HG03432 (cell line): ENCODE measurements at regions not wholly inside any gene's neighbourhood (a gene's known extent, or its start where the extent isn't known, plus 50 kb on each side); places are given as distances from the start of the nearest gene placed in this dataset.

ENCODE experiments used
- ATAC-seq: cut with Tn5 transposase; IDR thresholded peaks from one replicate; pipeline ENCODE4 v1.9.1; 2021; ENCODE audit warnings: mild to moderate bottlenecking, moderate library complexity; ENCODE audit not compliant: unreplicated experiment

GRCh38 chr4:116453127-116453526, 632.2 kb downstream of the TRAM1L1 start:
- no peak for ATAC-seq

GRCh38 chr4:116449764-116450163, 635.6 kb downstream of the TRAM1L1 start:
- ATAC-seq = no peak

GRCh38 chr4:116444117-116444516, 641.3 kb downstream of the TRAM1L1 start:
- ATAC-seq = no peak

GRCh38 chr4:116438981-116439729, 646.2 kb downstream of the TRAM1L1 start:
- no peak for ATAC-seq

GRCh38 chr4:116438417-116438816, 647.0 kb downstream of the TRAM1L1 start:
- no peak for ATAC-seq

GRCh38 chr4:116427666-116428065, 657.7 kb downstream of the TRAM1L1 start:
- ATAC-seq = no peak

- ATAC-seq = no peak
Observed at GRCh38 chr4:116413222-116413621, 672.2 kb downstream of the TRAM1L1 start.

- ATAC-seq = no peak
Observed at GRCh38 chr4:116401293-116401692, 684.1 kb downstream of the TRAM1L1 start.

- ATAC-seq = no peak
Observed at GRCh38 chr4:116400480-116400879, 684.9 kb downstream of the TRAM1L1 start.

- ATAC-seq = no peak
Observed at GRCh38 chr4:116397714-116398113, 687.7 kb downstream of the TRAM1L1 start.

GRCh38 chr4:116397291-116397690, 688.1 kb downstream of the TRAM1L1 start:
- no peak for ATAC-seq

- ATAC-seq = no peak
Observed at GRCh38 chr4:116395408-116395807, 690.0 kb downstream of the TRAM1L1 start.

- ATAC-seq = no peak
Observed at GRCh38 chr4:116391020-116391419, 694.4 kb downstream of the TRAM1L1 start.

- peak; percentile 52 for ATAC-seq
Observed at GRCh38 chr4:116389139-116389538, 696.2 kb downstream of the TRAM1L1 start.

- ATAC-seq = no peak
Observed at GRCh38 chr4:116387937-116388474, 697.4 kb downstream of the TRAM1L1 start.

GRCh38 chr4:116386856-116387255, 698.5 kb downstream of the TRAM1L1 start:
- no peak for ATAC-seq

GRCh38 chr4:116385583-116385982, 699.8 kb downstream of the TRAM1L1 start:
- no peak for ATAC-seq

- peak; percentile 83 for ATAC-seq
Observed at GRCh38 chr4:116374815-116375214, 710.6 kb downstream of the TRAM1L1 start.

GRCh38 chr4:116362583-116362982, 722.8 kb downstream of the TRAM1L1 start:
- ATAC-seq = no peak

- no peak for ATAC-seq
Observed at GRCh38 chr4:116361790-116362189, 723.6 kb downstream of the TRAM1L1 start.

- peak; percentile 98 for ATAC-seq
Observed at GRCh38 chr4:116358633-116359222, 726.6 kb downstream of the TRAM1L1 start.

- no peak for ATAC-seq
Observed at GRCh38 chr4:116357758-116358157, 727.6 kb downstream of the TRAM1L1 start.
